ENCODE measurements at regions not wholly inside any gene's neighbourhood (a gene's known extent, or its start where the extent isn't known, plus 50 kb on each side); places are given as distances from the start of the nearest gene placed in this dataset.

- peak in 3 of 5 experiments; percentile 15 to 34 (median 18) for TF ChIP-seq CTCF (IDR thresholded peaks at IDR 0.05)
- TF ChIP-seq POLR2A (IDR thresholded peaks at IDR 0.05) = no peak
Measured at GRCh38 chr12:111304642-111305071, 64.2 kb downstream of the PHETA1 start.
